ENCODE measurements at regions not wholly inside any gene's neighbourhood (a gene's known extent, or its start where the extent isn't known, plus 50 kb on each side); places are given as distances from the start of the nearest gene placed in this dataset.

- Histone ChIP-seq H3K4me3 (no peak overlapping the region), H3K4me1 (no peaks in the 10 kb centered on the region), H3K27me3 (peaks cover 0 to 17% (median 0%) of the 10 kb centered on the region in 4 donors), H3K9me3 (peaks cover 0 to 20% (median 5%) of the 10 kb centered on the region in 3 donors), H3K27ac (no peak overlapping the region), H3K36me3 (no peaks in the 10 kb centered on the region)
- intact Hi-C loops (cut with DNase I), result no loop called here
- TF ChIP-seq POLR2A (IDR thresholded peaks at IDR 0.05), result no peak
- TF ChIP-seq CTCF (IDR thresholded peaks at IDR 0.05), result no peak
- 64 to 75% methylated on average over 5 of the region's 5 CpGs for WGBS, 2 donors
- no peak for DNase-seq
These were observed 442.1 kb upstream of the SULF2 start for GRCh38 chr20:48227381-48227780.

GRCh38 chr20:48226642-48227041 is 441.4 kb upstream of the SULF2 start:
- no peak for TF ChIP-seq POLR2A (IDR thresholded peaks at IDR 0.05)
- TF ChIP-seq CTCF (IDR thresholded peaks at IDR 0.05), result no peak
- H3K4me1 ChIP-seq, result no peaks in the 10 kb centered on the region
- H3K27ac ChIP-seq, result no peak overlapping the region
- H3K36me3 ChIP-seq, result no peaks in the 10 kb centered on the region
- DNase-seq, result no peak
- WGBS, 2 donors, result 96 to 97% methylated on average over 4 of the region's 5 CpGs
- H3K9me3 ChIP-seq, result peaks cover 0 to 13% (median 5%) of the 10 kb centered on the region in 3 donors
- H3K4me3 ChIP-seq, result no peak overlapping the region
- H3K27me3 ChIP-seq, result peaks cover 0 to 14% (median 0%) of the 10 kb centered on the region in 4 donors
- intact Hi-C loops (cut with DNase I), result no loop called here

- WGBS, 2 donors, result 83 to 100% methylated on average over 2 of the region's 6 CpGs
- no peak for DNase-seq
These were observed 439.3 kb upstream of the SULF2 start for GRCh38 chr20:48224533-48225050.

GRCh38 chr20:48223715-48224114 is 438.4 kb upstream of the SULF2 start:
- 86 to 93% methylated on average over 4 to 7 of the region's 14 CpGs for WGBS, 2 donors
- Histone ChIP-seq H3K27me3 (peaks cover 0 to 14% (median 0%) of the 10 kb centered on the region in 4 donors), H3K36me3 (no peaks in the 10 kb centered on the region), H3K4me3 (no peak overlapping the region), H3K27ac (no peak overlapping the region), H3K4me1 (no peaks in the 10 kb centered on the region), H3K9me3 (no peaks in the 10 kb centered on the region)
- no peak for TF ChIP-seq CTCF (IDR thresholded peaks at IDR 0.05)
- TF ChIP-seq POLR2A (IDR thresholded peaks at IDR 0.05), result no peak
- DNase-seq, result no peak
- intact Hi-C loops (cut with DNase I), result no loop called here

More at GRCh38 chr20:48224533-48225050, 439.3 kb upstream of the SULF2 start:
- no peak overlapping the region for H3K27ac ChIP-seq
- intact Hi-C loops (cut with DNase I), result no loop called here
- H3K4me1 ChIP-seq, result no peaks in the 10 kb centered on the region
- H3K9me3 ChIP-seq, result no peaks in the 10 kb centered on the region
- H3K4me3 ChIP-seq, result no peak overlapping the region
- no peak for TF ChIP-seq CTCF (IDR thresholded peaks at IDR 0.05)
- TF ChIP-seq POLR2A (IDR thresholded peaks at IDR 0.05), result no peak
- peaks cover 0 to 14% (median 0%) of the 10 kb centered on the region in 4 donors for H3K27me3 ChIP-seq
- H3K36me3 ChIP-seq, result no peaks in the 10 kb centered on the region

GRCh38 chr20:48222595-48223180 is 437.4 kb upstream of the SULF2 start:
- TF ChIP-seq CTCF (IDR thresholded peaks at IDR 0.05) (no peak), POLR2A (IDR thresholded peaks at IDR 0.05) (no peak)
- Histone ChIP-seq H3K27ac (no peak overlapping the region), H3K9me3 (no peaks in the 10 kb centered on the region), H3K4me3 (no peak overlapping the region), H3K4me1 (no peaks in the 10 kb centered on the region), H3K36me3 (no peaks in the 10 kb centered on the region), H3K27me3 (peaks cover 0 to 14% (median 0%) of the 10 kb centered on the region in 4 donors)
- intact Hi-C loops (cut with DNase I), result no loop called here
- 86 to 91% methylated on average over 8 of the region's 8 CpGs for WGBS, 2 donors
- no peak for DNase-seq

Measured in esophagus squamous epithelium (tissue), 5 donors.